GM12891 (cell line): ENCODE measurements at regions not wholly inside any gene's neighbourhood (a gene's known extent, or its start where the extent isn't known, plus 50 kb on each side); places are given as distances from the start of the nearest gene placed in this dataset.

Experiments
- PAX5 ChIP-seq: IDR thresholded peaks from 2 replicates; pipeline ENCODE4 v1.6.1; 2011; ENCODE audit warnings: low read length, moderate library complexity, mild to moderate bottlenecking; ENCODE audit not compliant: insufficient read depth, severe bottlenecking
- POLR2A ChIP-seq: IDR thresholded peaks from 2 replicates; pipeline ENCODE4 v1.6.1; 2011; ENCODE audit warnings: low read depth, low read length, control low read depth
- POLR2AphosphoS5 ChIP-seq: IDR thresholded peaks from 2 replicates; pipeline ENCODE4 v1.6.1; 2011; ENCODE audit warnings: low read depth, low read length, control low read depth
- POU2F2 ChIP-seq: IDR thresholded peaks from 2 replicates; pipeline ENCODE4 v1.6.1; 2011; ENCODE audit warnings: low read depth, mild to moderate bottlenecking, control low read depth, low read length, moderate library complexity
- SPI1 ChIP-seq: IDR thresholded peaks from 2 replicates; pipeline ENCODE4 v1.6.1; 2011; ENCODE audit warnings: low read depth, low read length, control low read depth
- TAF1 ChIP-seq: IDR thresholded peaks from 2 replicates; pipeline ENCODE4 v1.6.1; 2011; ENCODE audit warnings: low read depth, low read length, control low read depth

DNA sequence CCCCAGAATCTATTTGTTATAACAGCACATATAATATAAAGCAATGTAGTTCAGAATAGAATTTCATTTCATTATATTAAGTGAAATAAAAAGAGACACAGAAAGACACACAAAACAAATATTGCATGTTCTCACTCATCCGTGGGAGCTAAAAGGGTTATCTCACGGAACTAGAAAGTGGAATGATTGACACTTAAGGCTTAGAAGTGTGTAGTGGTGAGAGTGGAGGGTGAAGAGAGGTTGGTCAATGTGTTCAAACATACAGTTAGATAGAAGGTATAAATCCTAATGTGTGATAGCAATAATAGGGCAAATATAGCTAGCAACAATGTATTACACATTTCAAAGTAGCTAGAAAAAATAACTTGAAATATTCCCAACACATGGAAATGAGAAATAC lies 1001.7 kb upstream of the TMPRSS15 start:
- no peak for TF ChIP-seq POLR2AphosphoS5
- TF ChIP-seq POLR2A, result no peak
- no peak for TF ChIP-seq SPI1
- no peak for TF ChIP-seq TAF1
- TF ChIP-seq PAX5, result no peak
- TF ChIP-seq POU2F2, result no peak
